IMR-90 (cell line): ENCODE measurements at regions not wholly inside any gene's neighbourhood (a gene's known extent, or its start where the extent isn't known, plus 50 kb on each side); places are given as distances from the start of the nearest gene placed in this dataset.

ENCODE experiments used
- ATAC-seq: fragments of 200-7000 bp; cut with Tn5 transposase; 2 replicates; pipeline ENCODE4 v1.9.1; 2020; ENCODE audit warnings: low read depth, mild to moderate bottlenecking, moderate library complexity
- BruUV-seq: library from RNA; stranded (reverse); fragments of 400-500 nt; replicated peaks from 2 replicates; lab custom pipeline; 2021; lab: Mats Ljungman, UMichigan
- CTCF ChIA-PET: fragments of 300-600 bp; formaldehyde crosslinking; extraction: SDS; loops from one replicate; lab custom pipeline; 2021; ENCODE audit warnings: antibody characterized with exemption; lab: Yijun Ruan, JAX
- POLR2A ChIA-PET: fragments of 300-600 bp; sonication (Branson Sonifier 250); formaldehyde crosslinking; loops from one replicate; lab custom pipeline; 2022; ENCODE audit warnings: antibody characterized with exemption; ENCODE audit not compliant: unreplicated experiment; lab: Charles Lee
- DNase-seq: peaks from one replicate; pipeline ENCODE4 v3.0.0; 2013
- H2AFZ ChIP-seq: replicated peaks from 2 replicates; pipeline ENCODE3; 2013; ENCODE audit warnings: low read length, mild to moderate bottlenecking; ENCODE audit not compliant: poor library complexity
- H2AK5ac ChIP-seq: 2 replicates; pipeline ENCODE4 v1.6.1; 2013; ENCODE audit warnings: low read depth, low read length, inconsistent platforms
- H2AK9ac ChIP-seq: replicated peaks from 2 replicates; pipeline ENCODE3; 2013; ENCODE audit warnings: mild to moderate bottlenecking, low read depth, low read length, moderate library complexity; ENCODE audit not compliant: poor library complexity
- H2BK120ac ChIP-seq: 2 replicates; pipeline ENCODE4 v1.6.1; 2013; ENCODE audit warnings: low read depth, low read length, inconsistent platforms
- H2BK15ac ChIP-seq: 3 replicates; pipeline ENCODE4 v1.6.1; 2013; ENCODE audit warnings: low read depth, low read length, inconsistent platforms
- H2BK20ac ChIP-seq: 2 replicates; pipeline ENCODE4 v1.6.1; 2013; ENCODE audit warnings: low read depth, mild to moderate bottlenecking, inconsistent platforms, low read length, moderate library complexity
- H2BK5ac ChIP-seq: 2 replicates; pipeline ENCODE4 v1.6.1; 2013; ENCODE audit warnings: mild to moderate bottlenecking, low read depth, low read length, inconsistent platforms; ENCODE audit not compliant: poor library complexity, severe bottlenecking
- H3K14ac ChIP-seq: replicated peaks from 2 replicates; pipeline ENCODE4 v1.6.1; 2013; ENCODE audit warnings: low read depth, low read length, inconsistent platforms
- H3K18ac ChIP-seq: 2 replicates; pipeline ENCODE4 v1.6.1; 2013; ENCODE audit warnings: low read depth, low read length, control low read depth
- H3K23ac ChIP-seq: 2 replicates; pipeline ENCODE4 v1.6.1; 2013; ENCODE audit warnings: low read depth, low read length, inconsistent platforms
- H3K27ac ChIP-seq: 2 replicates; pipeline ENCODE4 v1.5.1; 2013; ENCODE audit warnings: mild to moderate bottlenecking, control low read depth, low read length; ENCODE audit not compliant: insufficient read depth
- H3K27me3 ChIP-seq: 2 replicates; pipeline ENCODE4 v1.6.1; 2013; ENCODE audit warnings: low read length; ENCODE audit not compliant: control insufficient read depth, insufficient read depth
- H3K36me3 ChIP-seq: 2 replicates; pipeline ENCODE4 v1.6.1; 2013; ENCODE audit warnings: low read length, mixed read lengths; ENCODE audit not compliant: control insufficient read depth, insufficient read depth
- H3K4ac ChIP-seq: 2 replicates; pipeline ENCODE4 v1.6.1; 2013; ENCODE audit warnings: low read depth, low read length, inconsistent platforms
- H3K4me1 ChIP-seq: 2 replicates; pipeline ENCODE4 v1.6.1; 2013; ENCODE audit warnings: low read length, mixed read lengths; ENCODE audit not compliant: control insufficient read depth, insufficient read depth
- H3K4me2 ChIP-seq: 2 replicates; pipeline ENCODE4 v1.6.1; 2013; ENCODE audit warnings: low read depth, mild to moderate bottlenecking, control low read depth, low read length, moderate library complexity
- H3K4me3 ChIP-seq: 2 replicates; pipeline ENCODE4 v1.5.1; 2013; ENCODE audit warnings: low read depth, mild to moderate bottlenecking, control low read depth, low read length, moderate library complexity; ENCODE audit not compliant: insufficient read depth
- H3K56ac ChIP-seq: 2 replicates; pipeline ENCODE4 v1.6.1; 2013; ENCODE audit warnings: low read length, inconsistent platforms; ENCODE audit not compliant: insufficient read depth; ENCODE audit errors: extremely low read depth
- H3K79me1 ChIP-seq, 2 experiments: 2 replicates each; pipeline ENCODE4 v1.6.1; 2013; ENCODE audit warnings: low read length in 2 of 2, inconsistent platforms in 1 of 2, low read depth in 1 of 2
- H3K9ac ChIP-seq: 2 replicates; pipeline ENCODE4 v1.6.1; 2013; ENCODE audit warnings: low read depth, low read length, control low read depth
- H3K9me1 ChIP-seq: 2 replicates; pipeline ENCODE4 v1.6.1; 2013; ENCODE audit warnings: low read length, inconsistent platforms; ENCODE audit not compliant: insufficient read depth
- H3K9me3 ChIP-seq: 2 replicates; pipeline ENCODE4 v1.6.1; 2013; ENCODE audit warnings: low read length; ENCODE audit not compliant: control insufficient read depth, insufficient read depth
- H4K20me1 ChIP-seq: 2 replicates; pipeline ENCODE4 v1.6.1; 2013; ENCODE audit warnings: low read length, inconsistent platforms; ENCODE audit not compliant: insufficient read depth
- H4K5ac ChIP-seq: 2 replicates; pipeline ENCODE4 v1.6.1; 2013; ENCODE audit warnings: mild to moderate bottlenecking, low read depth, low read length, control low read depth
- H4K8ac ChIP-seq, 2 experiments: 2 replicates each; pipeline ENCODE4 v1.6.1; 2013; ENCODE audit warnings: low read depth in 2 of 2, low read length in 2 of 2, control low read depth in 1 of 2, inconsistent platforms in 1 of 2
- H4K91ac ChIP-seq: 2 replicates; pipeline ENCODE4 v1.6.1; 2013; ENCODE audit warnings: low read depth, low read length, inconsistent platforms; ENCODE audit not compliant: insufficient read depth
- BHLHE40 ChIP-seq: fragments of 150-350 bp; IDR thresholded peaks from 2 replicates; pipeline ENCODE4 v1.6.1; 2016; ENCODE audit warnings: mild to moderate bottlenecking, low read depth, low read length
- CEBPB ChIP-seq: IDR thresholded peaks from 2 replicates; pipeline ENCODE4 v1.6.1; 2012; ENCODE audit warnings: low read depth, low read length, improper control_type of control experiment
- CHD1 ChIP-seq: IDR thresholded peaks from 2 replicates; pipeline ENCODE4 v1.6.1; 2012; ENCODE audit warnings: low read depth, low read length, improper control_type of control experiment
- ELK1 ChIP-seq: fragments of 150-350 bp; IDR thresholded peaks from 2 replicates; pipeline ENCODE4 v1.6.1; 2016; ENCODE audit warnings: low read depth, mild to moderate bottlenecking, low read length, moderate library complexity, borderline replicate concordance
- FOS ChIP-seq: fragments of 150-350 bp; IDR thresholded peaks from 2 replicates; pipeline ENCODE4 v1.6.1; 2016; ENCODE audit warnings: low read depth, low read length
- MAFK ChIP-seq: IDR thresholded peaks from 2 replicates; pipeline ENCODE4 v1.6.1; 2012; ENCODE audit warnings: low read depth, low read length, improper control_type of control experiment
- MAZ ChIP-seq: IDR thresholded peaks from 2 replicates; pipeline ENCODE4 v1.6.1; 2012; ENCODE audit warnings: low read depth, mild to moderate bottlenecking, low read length, improper control_type of control experiment, moderate library complexity, borderline replicate concordance
- MXI1 ChIP-seq: IDR thresholded peaks from 2 replicates; pipeline ENCODE4 v1.6.1; 2012; ENCODE audit warnings: low read depth, mild to moderate bottlenecking, low read length, moderate library complexity, borderline replicate concordance
- NFE2L2 ChIP-seq: fragments of 150-350 bp; IDR thresholded peaks from 2 replicates; pipeline ENCODE4 v1.6.1; 2016; ENCODE audit warnings: low read depth, mild to moderate bottlenecking, low read length
- POLR2A ChIP-seq: IDR thresholded peaks from 2 replicates; pipeline ENCODE4 v1.6.1; 2012; ENCODE audit warnings: mild to moderate bottlenecking, low read depth, low read length
- RAD21 ChIP-seq: IDR thresholded peaks from 2 replicates; pipeline ENCODE4 v1.6.1; 2012; ENCODE audit warnings: low read length, improper control_type of control experiment
- RCOR1 ChIP-seq: IDR thresholded peaks from 2 replicates; pipeline ENCODE4 v1.6.1; 2012; ENCODE audit warnings: mild to moderate bottlenecking, low read length, improper control_type of control experiment; ENCODE audit not compliant: insufficient replicate concordance
- RFX5 ChIP-seq: IDR thresholded peaks from 2 replicates; pipeline ENCODE4 v1.8.0; 2012; ENCODE audit warnings: low read depth, mild to moderate bottlenecking, low read length, moderate library complexity
- SMC3 ChIP-seq: fragments of 150-350 bp; IDR thresholded peaks from 2 replicates; pipeline ENCODE4 v1.6.1; 2016; ENCODE audit warnings: low read depth, mild to moderate bottlenecking, antibody characterized with exemption, low read length, moderate library complexity
- WGBS, 2 experiments: methylation state at CpG; one replicate each; pipeline versions ENCODE4 v1.1.5 to v1.1.7; 2013; ENCODE audit warnings: missing lambda C conversion rate in 2 of 2; ENCODE audit not compliant: insufficient read length in 1 of 2; ENCODE audit errors: extremely low coverage in 2 of 2; 5-methylcytosine and 5-hydroxymethylcytosine counted together
- dilution Hi-C: fragments of 300-500 bp; cut with HindIII; formaldehyde crosslinking; loops from one replicate; pipeline ENCODE4 v1.14.3; 2018; ENCODE audit warnings: low sequenced_read_pairs; ENCODE audit not compliant: unreplicated experiment
- in situ Hi-C: fragments of 300-500 bp; cut with MboI; formaldehyde crosslinking; loops from 3 replicates; pipeline ENCODE4 v1.14.3; 2019; ENCODE audit warnings: low sequenced_read_pairs, inconsistent platforms, mixed read lengths
- intact Hi-C: fragments of 100-400 bp; cut with micrococcal nuclease; formaldehyde crosslinking; loops from 2 replicates; pipeline ENCODE4 v1.10.0; 2022
- TF ChIP-seq, protein P1 (sequence below): conservative IDR thresholded peaks from 2 replicates; pipeline ENCODE4 v1.5.1; 2012; ENCODE audit warnings: mild to moderate bottlenecking, low read depth, low read length, improper control_type of control experiment
- TF ChIP-seq, protein P2 (sequence below): fragments of 150-350 bp; IDR thresholded peaks from 2 replicates; pipeline ENCODE4 v1.6.1; 2017; ENCODE audit warnings: mild to moderate bottlenecking, antibody characterized with exemption, low read length, low read depth

DNA sequence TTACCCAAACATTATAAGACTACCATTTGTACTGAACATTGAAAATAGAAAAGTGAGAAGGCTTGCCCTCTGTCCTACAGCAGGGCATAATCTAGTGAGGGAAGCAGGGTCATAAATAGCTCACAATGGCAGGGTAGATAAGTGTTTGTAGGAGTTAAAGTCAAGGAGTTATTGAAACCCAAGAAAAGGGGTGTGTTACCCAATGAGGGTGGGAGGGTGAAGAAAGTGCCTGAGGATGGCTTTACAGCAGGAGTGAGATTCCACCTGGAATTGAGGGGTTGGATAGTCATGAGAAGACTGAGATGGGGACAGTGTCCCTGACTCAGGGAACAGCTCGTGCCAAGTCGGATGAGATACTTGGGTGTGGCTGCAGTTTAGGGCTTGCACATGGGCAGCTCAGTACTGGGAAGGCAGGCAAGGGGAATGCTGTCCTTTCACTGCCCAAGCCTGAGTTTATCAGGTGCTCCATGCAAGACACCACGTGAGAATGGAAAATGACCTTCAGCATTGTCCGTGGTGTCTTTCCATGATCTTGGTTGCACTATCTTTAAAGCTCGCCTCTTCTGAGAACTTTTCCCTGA is 393.2 kb upstream of the MAF start:
- Histone ChIP-seq H2BK20ac (no peak overlapping the region), H2BK15ac (no peak overlapping the region), H3K9me3 (peaks cover 4% of the 10 kb centered on the region; the same call in 1 of the 2 replicates), H4K20me1 (no peaks in the 10 kb centered on the region), H4K5ac (no peak overlapping the region), H3K23ac (no peak overlapping the region), H3K4me3 (no peak overlapping the region), H2BK5ac (no peak overlapping the region), H3K14ac (no peak overlapping the region), H3K27ac (no peak overlapping the region), H3K18ac (no peak overlapping the region), H3K79me1 (no peaks in the 10 kb centered on the region), H3K4me1 (no peaks in the 10 kb centered on the region), H3K9me1 (no peaks in the 10 kb centered on the region), H3K56ac (no peak overlapping the region), H3K9ac (no peak overlapping the region), H3K27me3 (no peaks in the 10 kb centered on the region), H2AK9ac (no peak overlapping the region), H4K91ac (no peak overlapping the region), H2AK5ac (no peak overlapping the region), H3K4ac (no peak overlapping the region), H3K36me3 (no peaks in the 10 kb centered on the region), H3K4me2 (no peak overlapping the region), H4K8ac (no peak overlapping the region), H2AFZ (no peak overlapping the region), H2BK120ac (no peak overlapping the region)
- dilution Hi-C loops = no loop called here
- in situ Hi-C loops = loop anchor here (10.0 kb wide), 1 partner anchor 381 kb away; no protein-coding TSS in a partner anchor
- DNase-seq (no peak), ATAC-seq (no peak)
- ChIA-PET POLR2A (no interaction called here), CTCF (no interaction called here)
- TF ChIP-seq CHD1 (no peak), BHLHE40 (no peak), MXI1 (no peak), RCOR1 (no peak), RFX5 (no peak), MAFK (no peak), MAZ (no peak), SMC3 (no peak), FOS (no peak), RAD21 (no peak), CEBPB (no peak), POLR2A (no peak), NFE2L2 (no peak), ELK1 (no peak)
- TF ChIP-seq, protein P1, sequence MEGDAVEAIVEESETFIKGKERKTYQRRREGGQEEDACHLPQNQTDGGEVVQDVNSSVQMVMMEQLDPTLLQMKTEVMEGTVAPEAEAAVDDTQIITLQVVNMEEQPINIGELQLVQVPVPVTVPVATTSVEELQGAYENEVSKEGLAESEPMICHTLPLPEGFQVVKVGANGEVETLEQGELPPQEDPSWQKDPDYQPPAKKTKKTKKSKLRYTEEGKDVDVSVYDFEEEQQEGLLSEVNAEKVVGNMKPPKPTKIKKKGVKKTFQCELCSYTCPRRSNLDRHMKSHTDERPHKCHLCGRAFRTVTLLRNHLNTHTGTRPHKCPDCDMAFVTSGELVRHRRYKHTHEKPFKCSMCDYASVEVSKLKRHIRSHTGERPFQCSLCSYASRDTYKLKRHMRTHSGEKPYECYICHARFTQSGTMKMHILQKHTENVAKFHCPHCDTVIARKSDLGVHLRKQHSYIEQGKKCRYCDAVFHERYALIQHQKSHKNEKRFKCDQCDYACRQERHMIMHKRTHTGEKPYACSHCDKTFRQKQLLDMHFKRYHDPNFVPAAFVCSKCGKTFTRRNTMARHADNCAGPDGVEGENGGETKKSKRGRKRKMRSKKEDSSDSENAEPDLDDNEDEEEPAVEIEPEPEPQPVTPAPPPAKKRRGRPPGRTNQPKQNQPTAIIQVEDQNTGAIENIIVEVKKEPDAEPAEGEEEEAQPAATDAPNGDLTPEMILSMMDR = no peak
- TF ChIP-seq, protein P2, sequence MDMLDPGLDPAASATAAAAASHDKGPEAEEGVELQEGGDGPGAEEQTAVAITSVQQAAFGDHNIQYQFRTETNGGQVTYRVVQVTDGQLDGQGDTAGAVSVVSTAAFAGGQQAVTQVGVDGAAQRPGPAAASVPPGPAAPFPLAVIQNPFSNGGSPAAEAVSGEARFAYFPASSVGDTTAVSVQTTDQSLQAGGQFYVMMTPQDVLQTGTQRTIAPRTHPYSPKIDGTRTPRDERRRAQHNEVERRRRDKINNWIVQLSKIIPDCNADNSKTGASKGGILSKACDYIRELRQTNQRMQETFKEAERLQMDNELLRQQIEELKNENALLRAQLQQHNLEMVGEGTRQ = no peak
- no TSS peak for BruUV-seq
- 66% methylated on average over 5 of the region's 5 CpGs; no CpG with 5 or more reads in 1 of the 2 experiments for WGBS, 2 experiments
- intact Hi-C loops = no loop called here
